Activated CD4-positive, alpha-beta T cell treated with anti-CD3 and anti-CD28 coated beads, Interleukin-2, amount 10 ng/mL, durations not matched to agents 24 days and 14 days (primary cell): ENCODE measurements at regions not wholly inside any gene's neighbourhood (a gene's known extent, or its start where the extent isn't known, plus 50 kb on each side); places are given as distances from the start of the nearest gene placed in this dataset.

Experiments used
- DNase-seq: peaks from one replicate; pipeline ENCODE4 v3.0.0; 2022
- H3K27ac Mint-ChIP-seq: one replicate; pipeline ENCODE4 v1.8.0; 2022; ENCODE audit warnings: mild to moderate bottlenecking, mixed read lengths
- H3K27me3 Mint-ChIP-seq: one replicate; pipeline ENCODE4 v1.8.0; 2022; ENCODE audit warnings: mixed read lengths
- H3K36me3 Mint-ChIP-seq: one replicate; pipeline ENCODE4 v1.8.0; 2022; ENCODE audit warnings: low read depth, mild to moderate bottlenecking, mixed read lengths
- H3K4me1 Mint-ChIP-seq: one replicate; pipeline ENCODE4 v1.8.0; 2021; ENCODE audit warnings: mixed read lengths
- H3K4me3 Mint-ChIP-seq: one replicate; pipeline ENCODE4 v1.8.0; 2022; ENCODE audit warnings: mild to moderate bottlenecking, moderate library complexity, mixed read lengths
- H3K9me3 Mint-ChIP-seq: one replicate; pipeline ENCODE4 v1.8.0; 2021; ENCODE audit warnings: mixed read lengths
- intact Hi-C: fragments of 100-400 bp; cut with micrococcal nuclease; formaldehyde crosslinking; loops from one replicate; pipeline ENCODE4 v1.15.1; 2023

DNA sequence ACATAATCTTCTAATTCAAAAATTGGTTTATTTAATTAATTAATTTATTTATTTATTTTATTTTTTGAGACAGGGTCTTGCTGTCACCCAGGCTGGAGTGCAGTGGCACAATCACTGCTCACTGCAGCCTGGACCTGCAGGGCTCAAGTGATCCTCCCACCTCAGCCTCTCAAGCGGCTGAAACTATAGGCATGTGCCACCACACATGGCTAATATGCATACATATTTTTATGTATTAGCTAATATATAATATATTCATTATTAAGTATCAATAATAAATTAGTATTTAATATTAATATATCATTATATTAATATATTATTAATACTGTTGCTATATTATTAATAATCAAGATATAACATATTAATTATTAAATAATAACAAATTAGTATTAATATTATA, 406.7 kb downstream of the GPATCH2 start:
- H3K27ac Mint-ChIP-seq = no peak overlapping the region
- H3K4me1 Mint-ChIP-seq = no peaks in the 10 kb centered on the region
- H3K27me3 Mint-ChIP-seq = no peaks in the 10 kb centered on the region
- no peak overlapping the region for H3K4me3 Mint-ChIP-seq
- no peaks in the 10 kb centered on the region for H3K36me3 Mint-ChIP-seq
- intact Hi-C loops = no loop called here
- no peak for DNase-seq
- H3K9me3 Mint-ChIP-seq = no peaks in the 10 kb centered on the region

DNA sequence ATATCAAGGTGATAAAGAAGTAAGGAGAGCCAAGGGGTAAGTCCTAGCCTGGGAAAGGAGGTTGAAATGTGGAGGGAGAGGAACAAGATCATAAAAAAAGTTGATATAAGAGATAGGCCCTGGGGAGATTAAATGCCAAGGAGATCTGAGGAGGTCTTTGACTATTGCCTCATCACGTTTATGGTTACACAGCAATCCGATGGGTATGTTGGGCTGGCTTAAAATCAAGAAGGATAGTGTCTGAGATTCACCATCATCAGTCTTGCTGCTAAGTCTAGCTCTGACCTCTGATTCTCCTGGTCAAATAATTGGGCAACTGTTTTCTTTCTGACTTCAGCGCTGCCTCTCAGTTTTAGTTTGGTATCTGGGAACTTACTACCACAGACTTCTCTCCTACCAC, 416.3 kb downstream of the GPATCH2 start:
- H3K4me3 Mint-ChIP-seq = no peak overlapping the region
- no peak overlapping the region for H3K27ac Mint-ChIP-seq
- intact Hi-C loops = no loop called here
- no peaks in the 10 kb centered on the region for H3K9me3 Mint-ChIP-seq
- no peaks in the 10 kb centered on the region for H3K4me1 Mint-ChIP-seq
- DNase-seq = no peak
- no peaks in the 10 kb centered on the region for H3K36me3 Mint-ChIP-seq
- H3K27me3 Mint-ChIP-seq = no peaks in the 10 kb centered on the region

DNA sequence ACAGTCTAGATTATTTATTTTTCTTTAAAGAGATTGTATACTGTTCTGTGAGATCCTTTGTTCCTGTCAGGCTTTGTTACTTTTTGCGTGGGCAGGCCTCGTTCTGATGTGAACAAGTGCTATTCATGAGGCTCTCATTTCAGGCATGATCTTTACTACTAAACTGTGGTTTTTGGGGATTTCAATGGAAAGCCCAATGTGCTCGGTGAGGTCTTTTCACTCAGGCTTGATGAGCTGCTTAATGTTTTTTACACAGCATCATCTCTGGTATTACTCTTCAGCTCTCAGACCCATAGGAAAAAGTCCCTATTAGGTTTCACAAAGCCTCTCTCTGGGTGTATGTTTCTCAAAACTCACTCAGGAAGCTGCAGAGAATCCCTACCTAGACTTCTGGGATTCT, 419.4 kb downstream of the GPATCH2 start:
- H3K4me1 Mint-ChIP-seq = no peaks in the 10 kb centered on the region
- no peak overlapping the region for H3K4me3 Mint-ChIP-seq
- intact Hi-C loops = no loop called here
- no peaks in the 10 kb centered on the region for H3K36me3 Mint-ChIP-seq
- no peak for DNase-seq
- H3K27ac Mint-ChIP-seq = no peak overlapping the region
- H3K27me3 Mint-ChIP-seq = no peaks in the 10 kb centered on the region
- no peaks in the 10 kb centered on the region for H3K9me3 Mint-ChIP-seq

DNA sequence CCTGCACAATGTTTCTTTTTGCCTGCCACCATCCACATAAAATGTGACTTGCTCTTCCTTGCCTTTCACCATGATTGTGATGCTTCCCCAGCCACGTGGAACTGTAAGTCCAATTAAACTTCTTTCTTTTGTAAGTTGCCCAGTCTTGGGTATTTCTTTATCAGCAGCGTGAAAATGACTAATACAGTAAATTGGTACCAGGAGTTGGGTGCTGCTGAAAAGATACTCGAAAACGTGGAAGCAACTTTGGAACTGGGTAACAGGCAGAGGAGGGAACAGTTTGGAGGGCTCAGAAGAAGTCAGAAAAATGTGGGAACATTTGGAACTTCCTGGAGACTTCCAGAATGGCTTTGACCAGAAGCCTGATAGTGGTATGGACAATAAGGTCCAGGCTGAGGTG, 425.3 kb downstream of the GPATCH2 start:
- peaks cover 15% of the 10 kb centered on the region for H3K9me3 Mint-ChIP-seq
- intact Hi-C loops = no loop called here
- DNase-seq = no peak

DNA sequence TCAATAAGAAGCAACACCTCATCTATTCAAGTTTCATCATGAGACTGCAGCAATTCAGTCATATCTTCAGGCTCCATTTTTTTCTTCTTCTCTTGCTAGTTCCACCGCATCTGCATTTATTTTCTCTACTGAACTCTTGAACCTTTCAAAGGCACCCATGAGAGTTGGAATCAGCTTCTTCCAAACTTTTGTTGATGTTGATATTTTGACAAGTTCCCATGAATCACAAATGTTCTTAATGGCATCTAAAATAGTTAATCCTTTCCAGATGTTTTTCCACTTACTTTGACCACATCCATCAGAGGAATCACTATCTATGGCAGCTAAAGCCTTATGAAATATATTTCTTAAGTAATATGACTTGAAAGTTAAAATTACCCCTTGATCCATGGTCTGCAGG, 434.3 kb downstream of the GPATCH2 start:
- H3K4me3 Mint-ChIP-seq = no peak overlapping the region
- H3K9me3 Mint-ChIP-seq = no peaks in the 10 kb centered on the region
- H3K4me1 Mint-ChIP-seq = no peaks in the 10 kb centered on the region
- DNase-seq = no peak
- intact Hi-C loops = no loop called here
- H3K36me3 Mint-ChIP-seq = no peaks in the 10 kb centered on the region
- H3K27me3 Mint-ChIP-seq = no peaks in the 10 kb centered on the region
- H3K27ac Mint-ChIP-seq = no peak overlapping the region

More for the DNA sequence above, 425.3 kb downstream of the GPATCH2 start:
- H3K4me3 Mint-ChIP-seq = no peak overlapping the region
- no peak overlapping the region for H3K27ac Mint-ChIP-seq
- no peaks in the 10 kb centered on the region for H3K36me3 Mint-ChIP-seq
- no peaks in the 10 kb centered on the region for H3K4me1 Mint-ChIP-seq
- no peaks in the 10 kb centered on the region for H3K27me3 Mint-ChIP-seq

DNA sequence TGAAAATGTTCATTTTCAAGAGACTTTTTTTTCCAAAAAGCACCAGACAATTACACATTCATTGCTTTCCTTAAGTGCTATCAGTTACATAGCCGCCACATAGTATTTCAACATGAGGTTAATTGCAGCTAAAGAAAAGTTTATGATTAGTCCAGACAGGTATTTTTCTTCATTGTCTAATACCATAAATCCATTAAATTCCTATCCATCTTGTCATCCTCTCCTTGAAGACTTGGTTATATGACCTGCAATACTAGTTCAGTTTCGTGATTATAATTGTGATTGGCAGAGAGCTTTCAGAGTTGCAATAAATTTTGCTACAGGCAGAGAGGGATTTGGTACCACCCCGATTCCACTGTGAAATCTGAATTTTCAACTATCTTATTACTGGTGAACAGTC, 437.7 kb downstream of the GPATCH2 start:
- H3K4me3 Mint-ChIP-seq = no peak overlapping the region
- DNase-seq = no peak
- no peaks in the 10 kb centered on the region for H3K9me3 Mint-ChIP-seq
- no peaks in the 10 kb centered on the region for H3K36me3 Mint-ChIP-seq
- no peaks in the 10 kb centered on the region for H3K27me3 Mint-ChIP-seq
- no peaks in the 10 kb centered on the region for H3K4me1 Mint-ChIP-seq
- H3K27ac Mint-ChIP-seq = no peak overlapping the region
- intact Hi-C loops = no loop called here

DNA sequence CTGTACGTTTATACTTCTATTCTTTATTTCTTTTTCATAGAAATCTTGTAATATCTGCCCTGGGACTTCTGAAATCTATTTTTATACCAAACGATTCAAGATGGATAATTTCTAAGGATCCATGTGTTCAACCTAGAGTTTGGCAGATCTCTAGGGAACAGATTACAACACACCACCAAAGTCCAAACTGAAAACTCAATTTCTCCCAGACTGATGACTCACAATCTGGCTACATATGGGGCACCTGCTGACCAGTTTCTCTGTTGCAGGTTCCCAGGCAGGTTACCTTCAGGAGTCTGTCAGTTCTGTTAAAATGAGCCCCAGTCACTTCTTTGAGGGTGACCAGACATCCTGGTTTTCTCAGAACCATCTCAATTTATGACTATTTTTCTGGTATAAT, 439.4 kb downstream of the GPATCH2 start:
- Mint-ChIP-seq H3K4me3 (no peak overlapping the region), H3K27me3 (no peaks in the 10 kb centered on the region), H3K27ac (no peak overlapping the region), H3K36me3 (no peaks in the 10 kb centered on the region), H3K9me3 (peaks cover 4% of the 10 kb centered on the region), H3K4me1 (no peaks in the 10 kb centered on the region)
- intact Hi-C loops = no loop called here
- no peak for DNase-seq

DNA sequence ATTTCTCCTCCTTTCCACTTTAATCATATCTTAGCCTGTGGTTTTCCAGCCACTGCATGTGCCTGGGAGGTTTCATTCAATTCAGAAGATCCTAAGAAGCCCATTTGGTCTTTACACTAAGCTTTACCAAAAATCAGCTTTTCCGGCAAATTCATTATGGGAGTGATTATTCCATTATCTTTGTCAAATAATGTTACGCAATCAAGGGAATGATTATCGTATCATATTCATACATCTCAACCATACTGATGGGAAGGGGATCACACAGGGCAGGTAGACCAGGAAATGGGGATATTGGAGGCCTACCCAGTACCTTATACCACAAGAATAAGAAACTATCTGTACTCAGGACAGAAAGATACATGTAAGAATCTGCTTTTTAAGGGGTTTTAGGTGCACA, 440.5 kb downstream of the GPATCH2 start:
- Mint-ChIP-seq H3K27me3 (no peaks in the 10 kb centered on the region), H3K9me3 (peaks cover 4% of the 10 kb centered on the region), H3K4me1 (no peaks in the 10 kb centered on the region), H3K36me3 (no peaks in the 10 kb centered on the region), H3K4me3 (no peak overlapping the region), H3K27ac (no peak overlapping the region)
- intact Hi-C loops = no loop called here
- no peak for DNase-seq

DNA sequence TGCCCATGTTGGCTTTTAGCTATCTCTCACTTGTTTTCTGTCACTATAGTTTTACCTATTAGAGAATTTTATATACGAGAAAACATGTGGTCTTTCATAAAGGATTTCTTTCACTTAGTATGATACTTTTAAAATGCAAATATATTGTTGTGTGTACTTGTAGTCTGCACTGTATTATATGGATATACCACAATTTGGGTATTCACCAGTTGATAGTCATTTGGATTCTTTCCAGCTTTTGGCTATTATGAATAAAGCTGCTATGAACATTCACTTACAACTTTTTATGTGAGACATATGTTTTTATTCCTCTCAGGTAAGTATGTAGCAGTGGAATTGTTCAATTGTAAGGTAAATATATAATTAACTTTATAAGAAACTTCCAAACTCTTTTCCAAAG, 441.5 kb downstream of the GPATCH2 start:
- intact Hi-C loops = no loop called here

DNA sequence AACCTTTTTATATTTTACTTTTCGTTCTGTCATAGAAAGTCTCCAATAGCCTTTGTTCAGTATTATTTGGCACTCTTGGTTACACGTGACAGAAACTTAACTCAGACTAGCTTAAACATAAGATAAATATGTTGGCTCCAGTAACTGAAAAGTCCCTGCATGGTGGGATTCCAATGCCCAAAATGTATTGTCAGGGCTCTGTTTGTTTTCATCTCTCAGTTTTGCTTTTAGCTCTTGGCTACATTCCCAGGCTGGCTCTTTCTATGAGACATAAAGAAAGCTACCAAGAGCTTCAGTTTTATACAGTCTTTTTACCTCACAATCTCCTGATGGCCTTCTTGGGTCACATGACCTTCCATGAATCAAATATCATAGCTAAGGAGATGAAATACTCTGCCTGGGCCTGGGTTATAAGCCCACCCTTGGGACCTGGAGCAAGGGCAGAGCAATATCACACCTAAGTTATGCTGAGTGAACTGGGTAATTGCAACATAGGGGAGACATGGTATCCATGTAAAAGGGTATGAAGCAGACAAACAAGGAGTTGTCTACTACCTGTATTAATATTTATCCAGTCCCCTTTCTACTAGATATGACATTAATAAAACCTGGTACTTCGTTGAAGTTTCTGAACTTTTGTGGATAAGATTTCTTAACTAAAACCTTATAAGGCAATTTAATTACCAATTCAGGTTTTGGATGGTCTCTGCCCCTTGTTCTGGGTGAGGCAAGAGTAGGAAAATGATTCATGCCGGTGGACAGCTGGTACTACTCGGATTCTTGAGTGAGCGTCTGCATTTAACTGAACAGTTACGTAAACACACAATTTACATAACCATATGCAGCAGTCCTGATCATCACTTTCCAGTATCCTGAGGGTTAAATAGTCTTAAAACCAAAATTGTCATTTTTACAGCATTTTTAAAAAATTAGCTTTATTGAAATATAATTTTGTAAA, 442.3 kb downstream of the GPATCH2 start:
- DNase-seq = no peak
- no peak overlapping the region for H3K27ac Mint-ChIP-seq
- H3K27me3 Mint-ChIP-seq = no peaks in the 10 kb centered on the region
- intact Hi-C loops = no loop called here
- H3K4me1 Mint-ChIP-seq = no peaks in the 10 kb centered on the region
- no peak overlapping the region for H3K4me3 Mint-ChIP-seq
- H3K9me3 Mint-ChIP-seq = peaks cover 4% of the 10 kb centered on the region
- no peaks in the 10 kb centered on the region for H3K36me3 Mint-ChIP-seq

More for the DNA sequence above, 441.5 kb downstream of the GPATCH2 start:
- no peak overlapping the region for H3K4me3 Mint-ChIP-seq
- DNase-seq = no peak
- no peaks in the 10 kb centered on the region for H3K4me1 Mint-ChIP-seq
- H3K9me3 Mint-ChIP-seq = peaks cover 4% of the 10 kb centered on the region
- no peak overlapping the region for H3K27ac Mint-ChIP-seq
- no peaks in the 10 kb centered on the region for H3K27me3 Mint-ChIP-seq
- no peaks in the 10 kb centered on the region for H3K36me3 Mint-ChIP-seq

DNA sequence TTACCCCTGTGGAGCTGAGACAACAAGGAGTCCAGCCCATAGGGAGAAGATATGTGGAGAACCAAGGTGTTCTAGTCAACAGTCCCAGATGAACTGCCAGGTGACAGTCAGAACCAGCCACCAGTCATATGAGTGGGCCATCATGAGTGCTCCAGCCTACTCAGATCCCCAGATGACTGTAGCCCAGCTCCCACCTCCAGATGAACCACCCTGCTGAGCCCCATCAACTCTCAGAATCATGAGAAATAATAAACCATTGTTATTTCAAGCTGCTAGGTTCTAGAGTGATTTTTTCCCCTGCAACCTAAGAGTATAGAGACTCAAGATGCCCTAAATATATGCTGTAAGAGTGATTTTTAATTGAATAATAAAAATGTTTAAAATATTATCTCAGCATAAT, 444.2 kb downstream of the GPATCH2 start:
- Mint-ChIP-seq H3K9me3 (peaks cover 7% of the 10 kb centered on the region), H3K4me1 (no peaks in the 10 kb centered on the region), H3K4me3 (no peak overlapping the region), H3K36me3 (no peaks in the 10 kb centered on the region), H3K27ac (no peak overlapping the region), H3K27me3 (no peaks in the 10 kb centered on the region)
- DNase-seq = no peak
- intact Hi-C loops = no loop called here

DNA sequence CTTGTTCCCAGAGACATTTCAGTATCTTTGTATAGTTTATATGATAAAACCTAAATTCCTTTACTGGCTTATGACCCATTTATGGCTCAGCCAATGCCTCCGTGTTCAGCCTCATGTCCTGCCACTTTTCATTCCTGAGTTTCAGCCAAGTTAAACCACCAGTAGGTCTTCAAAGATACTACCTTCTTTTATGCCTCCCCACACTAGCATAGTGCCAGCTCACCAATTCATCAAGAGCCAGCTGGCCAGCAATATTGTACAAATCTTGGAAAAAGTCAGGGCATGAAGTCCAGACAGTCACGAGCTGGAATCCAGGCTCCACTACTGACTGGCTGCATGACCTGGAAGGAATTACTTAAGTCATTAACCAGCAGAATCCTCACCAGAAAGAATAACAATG, 446.0 kb downstream of the GPATCH2 start:
- intact Hi-C loops = no loop called here
- Mint-ChIP-seq H3K9me3 (peaks cover 7% of the 10 kb centered on the region), H3K4me1 (no peaks in the 10 kb centered on the region), H3K27me3 (no peaks in the 10 kb centered on the region), H3K27ac (no peak overlapping the region), H3K36me3 (no peaks in the 10 kb centered on the region), H3K4me3 (no peak overlapping the region)
- no peak for DNase-seq

DNA sequence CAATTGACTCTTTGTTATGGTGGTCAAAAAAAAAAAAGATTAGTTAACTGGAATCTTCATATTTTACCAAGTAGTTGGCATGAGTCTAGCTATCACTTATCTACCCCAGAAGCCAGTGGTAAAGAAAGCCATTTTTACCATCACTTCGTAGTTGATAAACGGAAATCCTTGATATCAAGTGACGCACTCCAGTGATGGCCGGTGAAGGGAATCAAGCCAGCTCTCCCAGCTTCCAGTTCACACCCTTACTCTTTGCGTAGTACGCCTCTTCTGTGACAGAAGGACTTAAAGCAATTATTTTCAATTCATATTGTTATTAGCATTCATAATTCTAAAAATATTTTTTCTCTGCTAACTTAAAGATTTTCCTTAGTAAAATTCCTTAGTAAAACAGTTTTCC, 447.9 kb downstream of the GPATCH2 start:
- no peaks in the 10 kb centered on the region for H3K27me3 Mint-ChIP-seq
- peaks cover 7% of the 10 kb centered on the region for H3K9me3 Mint-ChIP-seq
- DNase-seq = no peak
- H3K36me3 Mint-ChIP-seq = no peaks in the 10 kb centered on the region
- H3K4me3 Mint-ChIP-seq = no peak overlapping the region
- intact Hi-C loops = no loop called here
- H3K27ac Mint-ChIP-seq = no peak overlapping the region
- no peaks in the 10 kb centered on the region for H3K4me1 Mint-ChIP-seq

DNA sequence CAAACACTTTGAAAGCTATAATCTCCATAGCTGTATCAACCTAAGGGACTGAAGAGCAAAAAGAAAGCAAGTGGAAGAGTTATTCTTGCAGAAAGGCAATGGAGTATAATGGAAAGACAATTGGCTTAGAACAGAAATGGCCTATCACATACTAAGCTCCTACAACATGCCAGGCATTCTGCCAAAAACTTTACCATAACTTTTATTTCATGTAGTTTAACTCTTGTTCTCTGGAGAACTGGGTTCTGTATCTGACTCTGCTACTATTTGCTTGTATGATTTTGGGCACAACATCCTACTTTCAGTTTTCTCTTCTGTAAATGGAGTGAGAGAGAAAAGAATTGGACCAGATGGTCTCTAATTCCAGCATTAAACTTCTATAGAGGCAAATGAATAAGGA, 449.1 kb downstream of the GPATCH2 start:
- Mint-ChIP-seq H3K4me1 (no peaks in the 10 kb centered on the region), H3K27me3 (no peaks in the 10 kb centered on the region), H3K36me3 (no peaks in the 10 kb centered on the region), H3K9me3 (peaks cover 4% of the 10 kb centered on the region), H3K27ac (no peak overlapping the region), H3K4me3 (no peak overlapping the region)
- intact Hi-C loops = no loop called here
- DNase-seq = no peak
